ENCODE measurements at regions not wholly inside any gene's neighbourhood (a gene's known extent, or its start where the extent isn't known, plus 50 kb on each side); places are given as distances from the start of the nearest gene placed in this dataset.

DNA sequence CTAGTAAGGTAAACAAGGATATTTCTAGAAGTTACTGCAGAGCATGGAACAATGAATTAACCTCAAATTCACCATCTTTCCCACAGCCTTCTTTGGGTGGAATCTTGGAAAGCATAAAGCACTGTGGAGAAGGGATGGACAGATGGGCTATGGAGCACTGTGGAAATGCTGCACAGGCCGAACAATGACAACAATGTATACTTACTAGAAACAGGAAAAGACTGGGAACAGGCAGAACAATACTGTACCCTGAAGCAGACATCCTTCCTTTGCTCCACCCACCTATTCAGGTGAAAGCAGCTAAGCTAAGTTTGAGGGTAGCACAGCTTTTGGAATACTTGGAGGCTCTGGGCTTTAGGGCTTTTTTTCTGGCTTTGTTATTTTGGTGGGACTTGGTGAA lies 250.6 kb upstream of the KLF8 start:
- no peaks in the 10 kb centered on the region for H3K4me1 ChIP-seq (ENCODE audit: control insufficient read depth in 2 of 2, insufficient read depth in 2 of 2, low read length in 2 of 2)
- H3K4me3 ChIP-seq (ENCODE audit: low read length in 2 of 2): no peak overlapping the region
- H3K36me3 ChIP-seq (ENCODE audit: control insufficient read depth in 2 of 2, insufficient read depth in 2 of 2, low read length in 1 of 2): no peaks in the 10 kb centered on the region
- no peak for DNase-seq (ENCODE audit: low read depth in 6 of 9, low spot score in 9 of 9)
- H3K27ac ChIP-seq (ENCODE audit: low read depth in 1 of 2, low read length in 1 of 2): no peak overlapping the region
- H3K27me3 ChIP-seq (ENCODE audit: control insufficient read depth in 2 of 2, insufficient read depth in 1 of 2, low read length in 1 of 2): no peaks in the 10 kb centered on the region
- WGBS: 85% methylated on average over 1 of the region's 1 CpG
- no peaks in the 10 kb centered on the region for H3K9me3 ChIP-seq (ENCODE audit: control insufficient read depth in 2 of 2, insufficient read depth in 1 of 2, low read length in 1 of 2)

DNA sequence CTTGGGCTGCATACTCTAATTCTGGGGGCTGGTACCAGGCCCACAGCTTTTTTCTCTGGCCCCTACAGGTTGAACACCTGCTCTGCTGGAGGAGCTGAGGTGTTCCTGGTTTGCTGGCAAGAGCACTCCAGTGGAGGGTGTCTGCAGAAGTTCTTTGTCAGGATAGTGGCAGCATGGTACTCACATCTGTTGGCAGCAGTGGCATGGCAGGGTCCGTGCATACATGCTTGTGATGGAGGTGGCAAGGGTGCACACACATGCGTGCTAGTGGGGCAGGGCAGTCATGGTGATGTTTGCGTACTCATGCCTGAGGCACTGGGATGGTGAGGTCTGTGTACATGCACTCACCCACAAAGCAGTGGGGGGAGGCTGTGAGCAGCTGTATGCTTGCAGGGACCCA lies 235.5 kb upstream of the KLF8 start:
- Histone ChIP-seq H3K36me3 (ENCODE audit: control insufficient read depth in 2 of 2, insufficient read depth in 2 of 2, low read length in 1 of 2) (no peaks in the 10 kb centered on the region), H3K27me3 (ENCODE audit: control insufficient read depth in 2 of 2, insufficient read depth in 1 of 2, low read length in 1 of 2) (no peaks in the 10 kb centered on the region), H3K4me1 (ENCODE audit: control insufficient read depth in 2 of 2, insufficient read depth in 2 of 2, low read length in 2 of 2) (no peaks in the 10 kb centered on the region), H3K4me3 (ENCODE audit: low read length in 2 of 2) (no peak overlapping the region), H3K27ac (ENCODE audit: low read depth in 1 of 2, low read length in 1 of 2) (no peak overlapping the region), H3K9me3 (ENCODE audit: control insufficient read depth in 2 of 2, insufficient read depth in 1 of 2, low read length in 1 of 2) (peaks cover 0 to 8% of the 10 kb centered on the region in 2 donors)
- 64% methylated on average over 3 of the region's 3 CpGs for WGBS
- DNase-seq (ENCODE audit: low read depth in 6 of 9, low spot score in 9 of 9): no peak

DNA sequence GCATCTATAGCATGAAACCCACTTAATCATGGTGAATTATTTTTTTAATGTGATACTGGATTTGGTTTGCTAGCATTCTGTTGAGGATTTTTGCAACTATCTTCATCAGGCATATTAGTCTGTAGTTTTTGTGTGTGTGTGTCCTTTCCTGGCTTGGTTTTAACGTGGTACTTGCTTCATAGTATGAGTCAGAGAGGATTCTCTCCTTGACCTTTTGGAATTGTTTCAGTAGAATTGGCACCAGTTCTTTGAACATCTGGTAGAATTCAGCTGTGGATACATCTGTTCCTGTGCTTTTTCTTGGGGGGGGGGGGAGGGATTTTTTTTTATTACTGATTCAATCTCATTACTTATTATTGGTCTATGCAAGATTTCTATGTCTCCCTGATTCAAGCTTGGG lies 232.0 kb upstream of the KLF8 start:
- Histone ChIP-seq H3K27ac (ENCODE audit: low read depth in 1 of 2, low read length in 1 of 2) (no peak overlapping the region), H3K36me3 (ENCODE audit: control insufficient read depth in 2 of 2, insufficient read depth in 2 of 2, low read length in 1 of 2) (no peaks in the 10 kb centered on the region), H3K27me3 (ENCODE audit: control insufficient read depth in 2 of 2, insufficient read depth in 1 of 2, low read length in 1 of 2) (no peaks in the 10 kb centered on the region), H3K4me3 (ENCODE audit: low read length in 2 of 2) (no peak overlapping the region), H3K9me3 (ENCODE audit: control insufficient read depth in 2 of 2, insufficient read depth in 1 of 2, low read length in 1 of 2) (peaks cover 0 to 8% of the 10 kb centered on the region in 2 donors), H3K4me1 (ENCODE audit: control insufficient read depth in 2 of 2, insufficient read depth in 2 of 2, low read length in 2 of 2) (no peaks in the 10 kb centered on the region)
- no peak for DNase-seq (ENCODE audit: low read depth in 6 of 9, low spot score in 9 of 9)
- WGBS: 88% methylated on average over 1 of the region's 1 CpG

DNA sequence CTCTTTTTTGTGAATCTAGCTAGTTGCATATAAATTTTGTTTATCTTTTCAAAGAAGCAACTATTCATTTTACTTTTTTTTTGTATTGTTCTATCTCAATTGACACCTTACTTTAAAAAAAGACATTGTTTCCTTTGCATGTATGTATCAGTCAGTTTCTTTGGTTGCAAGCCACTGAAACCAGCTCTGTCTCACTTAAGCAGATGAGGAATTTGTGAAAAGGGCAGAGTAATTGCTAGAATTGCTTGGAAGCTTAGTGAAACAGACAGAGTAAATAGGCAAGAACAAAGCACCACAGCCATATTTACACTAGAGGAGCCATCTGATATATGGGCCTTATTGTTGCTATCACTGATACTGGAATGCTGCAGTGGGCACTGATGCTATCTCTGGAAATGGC lies 231.4 kb upstream of the KLF8 start:
- no peaks in the 10 kb centered on the region for H3K36me3 ChIP-seq (ENCODE audit: control insufficient read depth in 2 of 2, insufficient read depth in 2 of 2, low read length in 1 of 2)
- H3K27ac ChIP-seq (ENCODE audit: low read depth in 1 of 2, low read length in 1 of 2): no peak overlapping the region
- H3K4me1 ChIP-seq (ENCODE audit: control insufficient read depth in 2 of 2, insufficient read depth in 2 of 2, low read length in 2 of 2): no peaks in the 10 kb centered on the region
- no peaks in the 10 kb centered on the region for H3K27me3 ChIP-seq (ENCODE audit: control insufficient read depth in 2 of 2, insufficient read depth in 1 of 2, low read length in 1 of 2)
- H3K9me3 ChIP-seq (ENCODE audit: control insufficient read depth in 2 of 2, insufficient read depth in 1 of 2, low read length in 1 of 2): peaks cover 0 to 8% of the 10 kb centered on the region in 2 donors
- H3K4me3 ChIP-seq (ENCODE audit: low read length in 2 of 2): no peak overlapping the region
- DNase-seq (ENCODE audit: low read depth in 6 of 9, low spot score in 9 of 9): no peak

DNA sequence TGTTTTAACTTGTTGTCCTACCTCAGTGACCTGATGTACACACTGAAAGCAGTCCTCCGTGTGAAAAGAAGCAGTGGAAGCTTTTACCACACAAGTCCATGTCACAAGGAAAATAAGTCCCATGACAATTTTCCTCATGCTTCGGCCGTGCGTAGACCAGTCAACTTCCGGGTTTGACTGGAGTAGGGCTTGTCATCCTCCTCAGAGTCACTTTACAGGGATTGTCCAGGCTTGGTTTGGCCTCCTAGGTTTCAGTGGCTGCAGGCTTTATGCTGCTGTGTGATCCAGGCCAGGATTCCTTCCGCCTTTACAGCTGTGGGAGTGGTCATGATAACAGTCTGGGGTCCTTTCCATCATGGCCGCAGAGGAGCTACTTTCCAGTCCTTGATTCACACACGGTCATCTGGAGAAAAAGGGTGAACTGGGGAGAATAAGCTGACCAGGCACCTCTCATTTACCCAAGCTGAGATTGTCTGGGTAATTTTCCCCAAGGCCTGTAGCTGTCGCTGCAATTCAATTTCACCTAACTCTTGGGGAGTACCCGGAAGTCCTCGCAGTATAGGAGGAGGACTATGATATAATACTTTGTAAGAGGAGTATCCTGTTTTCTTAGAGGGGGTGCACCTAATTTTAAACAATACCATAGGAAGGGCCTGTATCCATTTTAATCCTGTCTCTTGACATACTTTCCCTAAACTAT lies 206.1 kb upstream of the KLF8 start:
- DNase-seq (ENCODE audit: low read depth in 6 of 9, low spot score in 9 of 9): no peak

DNA sequence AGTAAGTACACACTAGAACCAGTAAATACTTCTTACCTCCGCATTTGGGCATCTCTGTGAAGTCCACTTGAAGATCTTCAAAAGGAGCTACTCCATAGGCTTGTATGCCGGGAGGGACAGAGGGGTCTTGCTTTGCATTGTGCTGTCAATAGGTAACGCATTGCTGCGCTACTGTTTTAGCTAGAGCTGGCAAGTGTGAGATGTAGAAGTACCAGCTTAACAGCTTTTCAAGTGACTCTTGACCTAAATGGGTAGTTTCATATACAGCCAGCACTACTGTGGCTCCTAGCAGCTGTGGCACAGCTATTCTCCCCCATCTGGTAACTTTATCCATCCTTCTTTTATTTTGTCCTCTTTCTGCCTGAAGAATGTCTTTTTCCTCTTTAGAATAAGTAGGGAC lies 205.3 kb upstream of the KLF8 start:
- WGBS: 95% methylated on average over 4 of the region's 4 CpGs
- DNase-seq (ENCODE audit: low read depth in 6 of 9, low spot score in 9 of 9): no peak
- Histone ChIP-seq H3K4me3 (ENCODE audit: low read length in 2 of 2) (no peak overlapping the region), H3K4me1 (ENCODE audit: control insufficient read depth in 2 of 2, insufficient read depth in 2 of 2, low read length in 2 of 2) (no peaks in the 10 kb centered on the region), H3K36me3 (ENCODE audit: control insufficient read depth in 2 of 2, insufficient read depth in 2 of 2, low read length in 1 of 2) (no peaks in the 10 kb centered on the region), H3K9me3 (ENCODE audit: control insufficient read depth in 2 of 2, insufficient read depth in 1 of 2, low read length in 1 of 2) (peaks cover 0 to 2% of the 10 kb centered on the region in 2 donors), H3K27me3 (ENCODE audit: control insufficient read depth in 2 of 2, insufficient read depth in 1 of 2, low read length in 1 of 2) (no peaks in the 10 kb centered on the region), H3K27ac (ENCODE audit: low read depth in 1 of 2, low read length in 1 of 2) (no peak overlapping the region)

More for the DNA sequence above, 206.1 kb upstream of the KLF8 start:
- Histone ChIP-seq H3K27me3 (ENCODE audit: control insufficient read depth in 2 of 2, insufficient read depth in 1 of 2, low read length in 1 of 2) (no peaks in the 10 kb centered on the region), H3K9me3 (ENCODE audit: control insufficient read depth in 2 of 2, insufficient read depth in 1 of 2, low read length in 1 of 2) (no peaks in the 10 kb centered on the region), H3K4me1 (ENCODE audit: control insufficient read depth in 2 of 2, insufficient read depth in 2 of 2, low read length in 2 of 2) (no peaks in the 10 kb centered on the region), H3K36me3 (ENCODE audit: control insufficient read depth in 2 of 2, insufficient read depth in 2 of 2, low read length in 1 of 2) (no peaks in the 10 kb centered on the region), H3K27ac (ENCODE audit: low read depth in 1 of 2, low read length in 1 of 2) (no peak overlapping the region), H3K4me3 (ENCODE audit: low read length in 2 of 2) (no peak overlapping the region)
- WGBS: 97% methylated on average over 11 of the region's 11 CpGs

DNA sequence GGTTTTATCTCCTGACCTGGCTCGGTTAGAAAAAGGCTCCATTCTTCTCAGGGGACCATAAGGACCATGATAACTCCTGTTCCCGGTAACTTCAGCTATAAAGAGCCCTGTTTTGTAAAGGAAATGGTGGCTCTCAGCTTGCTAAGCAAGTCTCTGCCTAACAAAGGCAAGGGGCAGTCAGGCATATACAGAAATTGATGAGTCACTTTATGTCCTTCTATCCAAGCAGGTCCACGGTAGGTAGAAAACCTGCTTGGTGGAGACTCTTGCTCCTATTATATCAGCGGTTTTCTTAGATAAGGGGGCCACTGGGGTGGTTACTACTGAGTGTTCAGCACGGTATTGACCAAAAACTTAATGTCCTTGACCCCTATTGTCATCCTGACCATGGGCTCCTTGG lies 203.0 kb upstream of the KLF8 start:
- Histone ChIP-seq H3K4me3 (ENCODE audit: low read length in 2 of 2) (no peak overlapping the region), H3K27me3 (ENCODE audit: control insufficient read depth in 2 of 2, insufficient read depth in 1 of 2, low read length in 1 of 2) (no peaks in the 10 kb centered on the region), H3K36me3 (ENCODE audit: control insufficient read depth in 2 of 2, insufficient read depth in 2 of 2, low read length in 1 of 2) (no peaks in the 10 kb centered on the region), H3K9me3 (ENCODE audit: control insufficient read depth in 2 of 2, insufficient read depth in 1 of 2, low read length in 1 of 2) (peaks cover 0 to 2% of the 10 kb centered on the region in 2 donors), H3K27ac (ENCODE audit: low read depth in 1 of 2, low read length in 1 of 2) (no peak overlapping the region), H3K4me1 (ENCODE audit: control insufficient read depth in 2 of 2, insufficient read depth in 2 of 2, low read length in 2 of 2) (no peaks in the 10 kb centered on the region)
- DNase-seq (ENCODE audit: low read depth in 6 of 9, low spot score in 9 of 9): no peak
- WGBS: 77% methylated on average over 5 of the region's 5 CpGs

DNA sequence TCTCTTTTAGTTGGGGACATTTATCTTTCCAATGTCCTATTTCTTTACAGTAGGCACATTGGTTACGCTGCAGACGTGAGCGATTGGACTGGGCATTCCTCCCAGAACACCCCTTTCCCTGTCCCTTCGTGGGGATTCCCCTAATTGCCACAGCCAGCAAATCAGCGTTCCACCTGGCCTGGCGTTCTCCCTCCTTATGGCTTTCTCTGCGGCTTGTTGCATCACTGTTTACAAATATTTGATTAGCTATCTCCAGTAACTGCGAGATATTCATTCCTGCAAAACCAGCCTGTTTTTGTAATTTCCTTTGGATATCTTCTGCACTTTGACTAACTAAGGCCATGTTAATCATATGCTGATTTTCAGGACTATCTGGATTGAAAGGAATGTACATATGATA lies 202.5 kb upstream of the KLF8 start:
- DNase-seq (ENCODE audit: low read depth in 6 of 9, low spot score in 9 of 9): no peak
- Histone ChIP-seq H3K4me1 (ENCODE audit: control insufficient read depth in 2 of 2, insufficient read depth in 2 of 2, low read length in 2 of 2) (no peaks in the 10 kb centered on the region), H3K27me3 (ENCODE audit: control insufficient read depth in 2 of 2, insufficient read depth in 1 of 2, low read length in 1 of 2) (no peaks in the 10 kb centered on the region), H3K9me3 (ENCODE audit: control insufficient read depth in 2 of 2, insufficient read depth in 1 of 2, low read length in 1 of 2) (peaks cover 0 to 2% of the 10 kb centered on the region in 2 donors), H3K4me3 (ENCODE audit: low read length in 2 of 2) (no peak overlapping the region), H3K27ac (ENCODE audit: low read depth in 1 of 2, low read length in 1 of 2) (no peak overlapping the region), H3K36me3 (ENCODE audit: control insufficient read depth in 2 of 2, insufficient read depth in 2 of 2, low read length in 1 of 2) (no peaks in the 10 kb centered on the region)
- 96% methylated on average over 8 of the region's 8 CpGs for WGBS

DNA sequence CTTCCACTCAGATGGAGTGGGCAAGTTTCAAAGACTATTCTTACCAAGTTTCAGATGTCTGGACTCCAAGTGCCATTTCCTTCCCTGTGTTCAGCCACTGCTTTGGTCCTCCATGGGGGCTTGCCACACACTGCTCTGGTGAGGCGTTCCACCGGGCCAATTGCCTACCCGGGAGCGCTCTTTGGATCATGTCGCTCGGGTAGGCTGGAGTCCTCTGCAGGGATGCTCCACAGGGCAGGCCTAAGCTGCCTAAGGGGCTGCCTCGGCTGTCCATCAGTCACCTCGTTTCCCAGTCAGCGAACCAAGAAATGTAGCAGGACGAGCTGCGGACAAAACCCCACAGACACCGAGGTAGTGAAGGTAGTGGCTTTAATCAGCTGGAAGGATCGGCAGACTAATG lies 200.7 kb upstream of the KLF8 start:
- Histone ChIP-seq H3K4me3 (ENCODE audit: low read length in 2 of 2) (no peak overlapping the region), H3K27me3 (ENCODE audit: control insufficient read depth in 2 of 2, insufficient read depth in 1 of 2, low read length in 1 of 2) (no peaks in the 10 kb centered on the region), H3K36me3 (ENCODE audit: control insufficient read depth in 2 of 2, insufficient read depth in 2 of 2, low read length in 1 of 2) (no peaks in the 10 kb centered on the region), H3K9me3 (ENCODE audit: control insufficient read depth in 2 of 2, insufficient read depth in 1 of 2, low read length in 1 of 2) (peaks cover 0 to 2% of the 10 kb centered on the region in 2 donors), H3K4me1 (ENCODE audit: control insufficient read depth in 2 of 2, insufficient read depth in 2 of 2, low read length in 2 of 2) (no peaks in the 10 kb centered on the region), H3K27ac (ENCODE audit: low read depth in 1 of 2, low read length in 1 of 2) (no peak overlapping the region)
- no peak for DNase-seq (ENCODE audit: low read depth in 6 of 9, low spot score in 9 of 9)
- 99% methylated on average over 13 of the region's 13 CpGs for WGBS

Data from thymus (tissue), 11 donors.